ENCODE measurements at regions not wholly inside any gene's neighbourhood (a gene's known extent, or its start where the extent isn't known, plus 50 kb on each side); places are given as distances from the start of the nearest gene placed in this dataset.

GRCh38 chr7:52026140-52026539 lies 709.5 kb upstream of the COBL start:
- TF ChIP-seq CTCF (IDR thresholded peaks at IDR 0.05) (no peak), POLR2A (IDR thresholded peaks at IDR 0.05) (no peak)

Data from thyroid gland (tissue), 4 donors.